OCI-LY7 (cell line): ENCODE measurements at regions not wholly inside any gene's neighbourhood (a gene's known extent, or its start where the extent isn't known, plus 50 kb on each side); places are given as distances from the start of the nearest gene placed in this dataset.

Experiments used
- EZH2phosphoT487 ChIP-seq: fragments of 200-600 bp; sonication (generic); IDR thresholded peaks from 2 replicates; pipeline ENCODE4 v1.6.1; 2018; ENCODE audit warnings: low read depth, borderline replicate concordance, mild to moderate bottlenecking, mixed run types, antibody characterized with exemption, low read length, moderate library complexity, mixed read lengths
- TF ChIP-seq, protein P1 (sequence below): fragments of 200-600 bp; sonication (generic); conservative IDR thresholded peaks from 2 replicates; pipeline ENCODE4 v1.5.1; 2014; ENCODE audit warnings: mild to moderate bottlenecking, antibody characterized with exemption, low read length, moderate library complexity, mixed read lengths

DNA sequence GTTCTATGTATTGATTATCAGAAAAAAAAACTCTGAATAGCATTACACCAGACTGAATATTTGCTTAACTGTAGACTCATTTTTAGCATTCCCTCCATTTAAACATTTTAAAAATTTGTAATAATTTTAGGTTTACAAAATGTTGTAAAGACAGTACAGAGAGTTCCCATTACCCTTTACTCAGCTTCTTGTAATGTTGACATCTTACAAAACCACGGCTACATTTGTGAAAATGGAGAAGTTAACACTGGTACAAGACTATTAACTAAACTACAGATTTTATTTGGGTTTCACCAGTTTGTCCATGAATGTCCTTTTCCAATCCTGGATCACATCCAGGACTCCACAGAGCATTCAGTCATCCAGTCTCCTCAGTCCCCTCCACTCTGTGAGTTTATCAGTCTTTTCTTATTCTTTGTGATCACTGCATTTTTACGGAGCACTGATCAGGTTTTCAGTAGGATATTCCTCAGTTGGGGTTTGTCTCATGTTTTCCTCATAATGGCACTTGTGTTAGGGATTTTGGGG is 130.0 kb upstream of the EEPD1 start:
- TF ChIP-seq, protein P1, sequence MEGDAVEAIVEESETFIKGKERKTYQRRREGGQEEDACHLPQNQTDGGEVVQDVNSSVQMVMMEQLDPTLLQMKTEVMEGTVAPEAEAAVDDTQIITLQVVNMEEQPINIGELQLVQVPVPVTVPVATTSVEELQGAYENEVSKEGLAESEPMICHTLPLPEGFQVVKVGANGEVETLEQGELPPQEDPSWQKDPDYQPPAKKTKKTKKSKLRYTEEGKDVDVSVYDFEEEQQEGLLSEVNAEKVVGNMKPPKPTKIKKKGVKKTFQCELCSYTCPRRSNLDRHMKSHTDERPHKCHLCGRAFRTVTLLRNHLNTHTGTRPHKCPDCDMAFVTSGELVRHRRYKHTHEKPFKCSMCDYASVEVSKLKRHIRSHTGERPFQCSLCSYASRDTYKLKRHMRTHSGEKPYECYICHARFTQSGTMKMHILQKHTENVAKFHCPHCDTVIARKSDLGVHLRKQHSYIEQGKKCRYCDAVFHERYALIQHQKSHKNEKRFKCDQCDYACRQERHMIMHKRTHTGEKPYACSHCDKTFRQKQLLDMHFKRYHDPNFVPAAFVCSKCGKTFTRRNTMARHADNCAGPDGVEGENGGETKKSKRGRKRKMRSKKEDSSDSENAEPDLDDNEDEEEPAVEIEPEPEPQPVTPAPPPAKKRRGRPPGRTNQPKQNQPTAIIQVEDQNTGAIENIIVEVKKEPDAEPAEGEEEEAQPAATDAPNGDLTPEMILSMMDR = no peak
- TF ChIP-seq EZH2phosphoT487 = no peak
